ENCODE measurements at regions not wholly inside any gene's neighbourhood (a gene's known extent, or its start where the extent isn't known, plus 50 kb on each side); places are given as distances from the start of the nearest gene placed in this dataset.

GRCh38 chr3:94248042-94248441 is 185.2 kb downstream of the NSUN3 start:
- no peak overlapping the region for H3K4me3 ChIP-seq (ENCODE audit: insufficient read depth, low read length, poor library complexity, severe bottlenecking)
- H2AFZ ChIP-seq (ENCODE audit: low read depth, low read length, severe bottlenecking), result no peak overlapping the region
- H4K20me1 ChIP-seq (ENCODE audit: low read depth, low read length), result no peaks in the 10 kb centered on the region
- H3K9ac ChIP-seq (ENCODE audit: low read length), result no peak overlapping the region
- no peaks in the 10 kb centered on the region for H3K27me3 ChIP-seq (ENCODE audit: low read length)
- H3K4me2 ChIP-seq (ENCODE audit: low read depth, low read length, poor library complexity, severe bottlenecking), result no peak overlapping the region
- no peaks in the 10 kb centered on the region for H3K9me2 ChIP-seq (replicated peaks; ENCODE audit: insufficient read depth, low read length)
- no peaks in the 10 kb centered on the region for H3F3A ChIP-seq (ENCODE audit: insufficient read depth)
- TF ChIP-seq, protein P1, sequence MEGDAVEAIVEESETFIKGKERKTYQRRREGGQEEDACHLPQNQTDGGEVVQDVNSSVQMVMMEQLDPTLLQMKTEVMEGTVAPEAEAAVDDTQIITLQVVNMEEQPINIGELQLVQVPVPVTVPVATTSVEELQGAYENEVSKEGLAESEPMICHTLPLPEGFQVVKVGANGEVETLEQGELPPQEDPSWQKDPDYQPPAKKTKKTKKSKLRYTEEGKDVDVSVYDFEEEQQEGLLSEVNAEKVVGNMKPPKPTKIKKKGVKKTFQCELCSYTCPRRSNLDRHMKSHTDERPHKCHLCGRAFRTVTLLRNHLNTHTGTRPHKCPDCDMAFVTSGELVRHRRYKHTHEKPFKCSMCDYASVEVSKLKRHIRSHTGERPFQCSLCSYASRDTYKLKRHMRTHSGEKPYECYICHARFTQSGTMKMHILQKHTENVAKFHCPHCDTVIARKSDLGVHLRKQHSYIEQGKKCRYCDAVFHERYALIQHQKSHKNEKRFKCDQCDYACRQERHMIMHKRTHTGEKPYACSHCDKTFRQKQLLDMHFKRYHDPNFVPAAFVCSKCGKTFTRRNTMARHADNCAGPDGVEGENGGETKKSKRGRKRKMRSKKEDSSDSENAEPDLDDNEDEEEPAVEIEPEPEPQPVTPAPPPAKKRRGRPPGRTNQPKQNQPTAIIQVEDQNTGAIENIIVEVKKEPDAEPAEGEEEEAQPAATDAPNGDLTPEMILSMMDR (IDR thresholded peaks at IDR 0.05; ENCODE audit: insufficient read depth, low read length, poor library complexity, severe bottlenecking), result no peak
- TF ChIP-seq EZH2phosphoT487 (conservative IDR thresholded peaks at IDR 0.05; ENCODE audit: low read length), result no peak
- H3K79me2 ChIP-seq (ENCODE audit: insufficient read depth, low read length), result no peaks in the 10 kb centered on the region
- H3K9me3 ChIP-seq (ENCODE audit: insufficient read depth, low read length), result no peaks in the 10 kb centered on the region
- no peaks in the 10 kb centered on the region for H3K36me3 ChIP-seq (ENCODE audit: low read length)
- H3K27ac ChIP-seq (ENCODE audit: low read depth, low read length), result no peak overlapping the region

DNA sequence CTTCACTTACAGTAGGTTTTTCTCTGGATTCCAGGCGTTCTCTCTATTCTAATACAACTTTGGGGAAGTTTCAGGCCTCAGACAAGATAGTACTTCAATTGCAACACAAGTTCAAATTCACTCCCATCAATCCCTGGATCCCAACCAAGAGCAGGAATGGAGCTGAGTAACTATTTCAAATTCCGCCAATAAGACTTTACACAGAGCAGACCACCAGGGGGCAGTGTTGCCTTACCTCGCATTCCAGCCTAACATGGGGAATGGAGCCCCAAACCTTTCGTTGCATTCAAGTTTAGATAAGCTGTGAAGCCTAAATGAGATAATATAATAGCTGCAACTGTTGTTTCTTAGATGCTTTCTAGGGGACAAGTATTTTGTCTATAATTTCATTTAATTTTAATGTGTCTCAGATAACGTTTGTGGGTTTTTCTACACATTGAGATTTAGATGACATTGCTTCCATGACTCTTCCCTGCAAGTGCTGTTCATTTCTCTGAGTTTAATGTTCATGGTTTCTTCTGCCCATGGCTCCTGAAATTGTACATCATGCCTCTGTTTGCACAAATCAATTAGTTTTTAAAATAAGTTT is 186.7 kb downstream of the NSUN3 start:
- Histone ChIP-seq H2AFZ (ENCODE audit: low read depth, low read length, severe bottlenecking) (no peak overlapping the region), H3K27ac (ENCODE audit: low read depth, low read length) (no peak overlapping the region), H3K4me2 (ENCODE audit: low read depth, low read length, poor library complexity, severe bottlenecking) (no peak overlapping the region), H3K9me2 (replicated peaks; ENCODE audit: insufficient read depth, low read length) (no peaks in the 10 kb centered on the region), H3K9me3 (ENCODE audit: insufficient read depth, low read length) (no peaks in the 10 kb centered on the region), H3K36me3 (ENCODE audit: low read length) (no peaks in the 10 kb centered on the region), H3K9ac (ENCODE audit: low read length) (no peak overlapping the region), H3K79me2 (ENCODE audit: insufficient read depth, low read length) (no peaks in the 10 kb centered on the region), H3K27me3 (ENCODE audit: low read length) (no peaks in the 10 kb centered on the region), H4K20me1 (ENCODE audit: low read depth, low read length) (no peaks in the 10 kb centered on the region), H3F3A (ENCODE audit: insufficient read depth) (no peaks in the 10 kb centered on the region), H3K4me3 (ENCODE audit: insufficient read depth, low read length, poor library complexity, severe bottlenecking) (no peak overlapping the region)
- TF ChIP-seq, protein P1 (IDR thresholded peaks at IDR 0.05; ENCODE audit: insufficient read depth, low read length, poor library complexity, severe bottlenecking), result peak; percentile 87
- TF ChIP-seq EZH2phosphoT487 (conservative IDR thresholded peaks at IDR 0.05; ENCODE audit: low read length), result no peak

- H3K4me2 ChIP-seq (ENCODE audit: low read depth, low read length, poor library complexity, severe bottlenecking), result no peak overlapping the region
Observed at GRCh38 chr3:94251566-94251965, 188.7 kb downstream of the NSUN3 start.

More at GRCh38 chr3:94251566-94251965, 188.7 kb downstream of the NSUN3 start:
- Histone ChIP-seq H3K79me2 (ENCODE audit: insufficient read depth, low read length) (no peaks in the 10 kb centered on the region), H3K27ac (ENCODE audit: low read depth, low read length) (no peak overlapping the region), H3K9me3 (ENCODE audit: insufficient read depth, low read length) (no peaks in the 10 kb centered on the region), H3K4me3 (ENCODE audit: insufficient read depth, low read length, poor library complexity, severe bottlenecking) (no peak overlapping the region), H3K36me3 (ENCODE audit: low read length) (no peaks in the 10 kb centered on the region), H4K20me1 (ENCODE audit: low read depth, low read length) (no peaks in the 10 kb centered on the region), H3K9me2 (replicated peaks; ENCODE audit: insufficient read depth, low read length) (no peaks in the 10 kb centered on the region), H2AFZ (ENCODE audit: low read depth, low read length, severe bottlenecking) (no peak overlapping the region), H3F3A (ENCODE audit: insufficient read depth) (no peaks in the 10 kb centered on the region), H3K27me3 (ENCODE audit: low read length) (no peaks in the 10 kb centered on the region), H3K9ac (ENCODE audit: low read length) (no peak overlapping the region)
- TF ChIP-seq, protein P1 (IDR thresholded peaks at IDR 0.05; ENCODE audit: insufficient read depth, low read length, poor library complexity, severe bottlenecking), result no peak
- no peak for TF ChIP-seq EZH2phosphoT487 (conservative IDR thresholded peaks at IDR 0.05; ENCODE audit: low read length)
